ENCODE measurements at regions not wholly inside any gene's neighbourhood (a gene's known extent, or its start where the extent isn't known, plus 50 kb on each side); places are given as distances from the start of the nearest gene placed in this dataset.

- no peak for DNase-seq (ENCODE audit: low read depth, low spot score)
These were observed 223.7 kb upstream of the DPH6 start for GRCh38 chr15:35769656-35770055.

- no peak for DNase-seq (ENCODE audit: low read depth, low spot score)
These were observed 225.9 kb upstream of the DPH6 start for GRCh38 chr15:35771746-35772442.

GRCh38 chr15:35774653-35775052, 228.7 kb upstream of the DPH6 start:
- no peak for DNase-seq (ENCODE audit: low read depth, low spot score)

- DNase-seq (ENCODE audit: low read depth, low spot score) = no peak
These were observed 229.5 kb upstream of the DPH6 start for GRCh38 chr15:35775471-35775870.

- DNase-seq (ENCODE audit: low read depth, low spot score) = no peak
These were observed 231.1 kb upstream of the DPH6 start for GRCh38 chr15:35777061-35777460.

- DNase-seq (ENCODE audit: low read depth, low spot score) = no peak
These were observed 237.2 kb upstream of the DPH6 start for GRCh38 chr15:35783203-35783602.

GRCh38 chr15:35784745-35785144, 238.8 kb upstream of the DPH6 start:
- no peak for DNase-seq (ENCODE audit: low read depth, low spot score)

- DNase-seq (ENCODE audit: low read depth, low spot score) = no peak
These were observed 264.0 kb upstream of the DPH6 start for GRCh38 chr15:35810007-35810406.

GRCh38 chr15:35813573-35813972, 267.6 kb upstream of the DPH6 start:
- no peak for DNase-seq (ENCODE audit: low read depth, low spot score)

GRCh38 chr15:35818846-35819245, 272.9 kb upstream of the DPH6 start:
- no peak for DNase-seq (ENCODE audit: low read depth, low spot score)

- no peak for DNase-seq (ENCODE audit: low read depth, low spot score)
These were observed 276.2 kb upstream of the DPH6 start for GRCh38 chr15:35822153-35822552.

GRCh38 chr15:35827141-35827540, 281.2 kb upstream of the DPH6 start:
- DNase-seq (ENCODE audit: low read depth, low spot score) = no peak

GRCh38 chr15:35827911-35828310, 281.9 kb upstream of the DPH6 start:
- no peak for DNase-seq (ENCODE audit: low read depth, low spot score)

- DNase-seq (ENCODE audit: low read depth, low spot score) = no peak
These were observed 287.6 kb upstream of the DPH6 start for GRCh38 chr15:35833581-35833980.

- DNase-seq (ENCODE audit: low read depth, low spot score) = no peak
These were observed 288.4 kb upstream of the DPH6 start for GRCh38 chr15:35834216-35834830.

- no peak for DNase-seq (ENCODE audit: low read depth, low spot score)
These were observed 288.9 kb upstream of the DPH6 start for GRCh38 chr15:35834866-35835265.

GRCh38 chr15:35838424-35839111, 292.6 kb upstream of the DPH6 start:
- DNase-seq (ENCODE audit: low read depth, low spot score) = no peak

GRCh38 chr15:35842631-35843030, 296.7 kb upstream of the DPH6 start:
- no peak for DNase-seq (ENCODE audit: low read depth, low spot score)

- no peak for DNase-seq (ENCODE audit: low read depth, low spot score)
These were observed 297.5 kb upstream of the DPH6 start for GRCh38 chr15:35843498-35843897.

- no peak for DNase-seq (ENCODE audit: low read depth, low spot score)
These were observed 304.3 kb upstream of the DPH6 start for GRCh38 chr15:35850284-35850683.

GRCh38 chr15:35851491-35851890, 305.5 kb upstream of the DPH6 start:
- DNase-seq (ENCODE audit: low read depth, low spot score) = no peak

GRCh38 chr15:35852818-35853624, 307.1 kb upstream of the DPH6 start:
- DNase-seq (ENCODE audit: low read depth, low spot score) = no peak
